K562 (cell line): ENCODE measurements at regions not wholly inside any gene's neighbourhood (a gene's known extent, or its start where the extent isn't known, plus 50 kb on each side); places are given as distances from the start of the nearest gene placed in this dataset.

Experiments used
- ATAC-seq: fragments of 200-7000 bp; cut with Tn5 transposase; 3 replicates; pipeline ENCODE4 v1.9.1; 2020; ENCODE audit warnings: moderate library complexity
- BruUV-seq: library from RNA; stranded (reverse); fragments of 400-500 nt; replicated peaks from 2 replicates; lab custom pipeline; 2021; lab: Mats Ljungman, UMichigan
- CTCF ChIA-PET: fragments of 300-600 bp; formaldehyde crosslinking; extraction: SDS; loops from one replicate; lab custom pipeline; 2021; ENCODE audit warnings: low intra/inter-chr PET ratio; lab: Yijun Ruan, JAX
- POLR2A ChIA-PET: fragments of 300-600, 350-650 bp; sonication (Branson Sonifier 250); formaldehyde crosslinking; extraction: SDS; loops from one replicate; lab custom pipeline; 2021; ENCODE audit warnings: antibody characterized with exemption, inconsistent platforms; lab: Yijun Ruan, JAX
- DNase-seq, 4 experiments: peaks; one replicate each; pipeline versions ENCODE4 v3.0.0 to v3.0.0-alpha.2; 2011 to 2018; ENCODE audit warnings: low spot score in 3 of 4, mixed read lengths in 3 of 4; ENCODE audit errors: extremely low read depth in 1 of 4
- FAIRE-seq: peaks from 2 replicates; lab custom pipeline; 2011; peaks lifted over from hg19 to GRCh38; lab: Jason Lieb, UNC
- H2AFZ ChIP-seq: 2 replicates; pipeline ENCODE4 v1.6.0; 2011; ENCODE audit warnings: low read depth, low read length, control low read depth, inconsistent platforms
- H3K27ac ChIP-seq: fragments of 200-600 bp; 3 replicates; pipeline ENCODE4 v1.8.0; 2011; ENCODE audit warnings: low read depth, mild to moderate bottlenecking, control low read depth, inconsistent platforms, low read length, moderate library complexity, mixed read lengths; ENCODE audit errors: extremely low read depth
- H3K27me3 ChIP-seq, 2 experiments: fragments of 300-600 bp in 1 of 2; 2 replicates in 1 of 2; 3 replicates in 1 of 2; pipeline versions ENCODE4 v1.6.0 to v1.8.0; 2011; ENCODE audit warnings: inconsistent platforms in 2 of 2, low read length in 2 of 2, mild to moderate bottlenecking in 1 of 2, mixed read lengths in 1 of 2, moderate library complexity in 1 of 2; ENCODE audit not compliant: control insufficient read depth in 2 of 2, insufficient read depth in 2 of 2
- H3K36me3 ChIP-seq: fragments of 300-600 bp; 3 replicates; pipeline ENCODE4 v1.8.0; 2011; ENCODE audit warnings: mild to moderate bottlenecking, low read length, inconsistent platforms; ENCODE audit not compliant: control insufficient read depth, insufficient read depth
- H3K4me1 ChIP-seq, 2 experiments: fragments of 200-600 bp in 1 of 2; replicated peaks in 1 of 2; 2 replicates in 1 of 2; 3 replicates in 1 of 2; pipeline versions ENCODE4 v1.5.1 to v1.8.0; 2011; ENCODE audit warnings: inconsistent platforms in 2 of 2, low read length in 2 of 2, mild to moderate bottlenecking in 1 of 2, mixed read lengths in 1 of 2, moderate library complexity in 1 of 2; ENCODE audit not compliant: control insufficient read depth in 2 of 2, insufficient read depth in 2 of 2
- H3K4me2 ChIP-seq: 2 replicates; pipeline ENCODE4 v1.6.1; 2011; ENCODE audit warnings: low read length, control low read depth, inconsistent platforms, mixed read lengths; ENCODE audit not compliant: insufficient read depth
- H3K4me3 ChIP-seq: fragments of 200-600 bp; sonication (generic), shearing (Covaris generic); 2 replicates; pipeline ENCODE4 v1.5.1; 2016; ENCODE audit warnings: control low read depth, inconsistent platforms
- H3K79me2 ChIP-seq: fragments of 200-600 bp; 3 replicates; pipeline ENCODE4 v1.8.0; 2011; ENCODE audit warnings: low read length, inconsistent platforms; ENCODE audit not compliant: control insufficient read depth, insufficient read depth
- H3K9ac ChIP-seq, 2 experiments: 2 replicates each; pipeline versions ENCODE4 v1.6.0 to v1.6.1; 2011; ENCODE audit warnings: low read depth in 2 of 2, low read length in 2 of 2, control low read depth in 1 of 2, inconsistent platforms in 1 of 2, mild to moderate bottlenecking in 1 of 2, mixed read lengths in 1 of 2; ENCODE audit not compliant: insufficient read depth in 1 of 2
- H3K9me1 ChIP-seq: one replicate; pipeline ENCODE4 v1.6.0; 2011; ENCODE audit warnings: inconsistent platforms, mild to moderate bottlenecking, low read length, moderate library complexity; ENCODE audit not compliant: control insufficient read depth, insufficient read depth
- H3K9me3 ChIP-seq: replicated peaks from 2 replicates; pipeline ENCODE4 v1.5.1; 2011; ENCODE audit warnings: low read depth, low read length, inconsistent platforms; ENCODE audit not compliant: control insufficient read depth, insufficient read depth
- H4K20me1 ChIP-seq: replicated peaks from 2 replicates; pipeline ENCODE4 v1.6.1; 2011; ENCODE audit warnings: low read length, inconsistent platforms, mixed read lengths; ENCODE audit not compliant: control insufficient read depth, insufficient read depth
- CBFB ChIP-seq: sonication (generic); formaldehyde crosslinking; IDR thresholded peaks from 2 replicates; pipeline ENCODE4 v1.4.0; 2020; ENCODE audit warnings: mild to moderate bottlenecking, missing genetic modification reagents
- CUX1 ChIP-seq: fragments of 200-800 bp; sonication (Bioruptor generic); IDR thresholded peaks from 2 replicates; pipeline ENCODE4 v1.6.1; 2016; ENCODE audit warnings: missing genetic modification characterization, missing compliant biosample characterization
- EZH2 ChIP-seq: IDR thresholded peaks from 2 replicates; pipeline ENCODE4 v1.6.1; 2012; ENCODE audit warnings: low read depth, mild to moderate bottlenecking, inconsistent platforms, low read length, borderline replicate concordance
- HLTF ChIP-seq: fragments of 450-650 bp; IDR thresholded peaks from 2 replicates; pipeline ENCODE4 v1.6.1; 2016
- IRF2 ChIP-seq: sonication (generic); formaldehyde crosslinking; IDR thresholded peaks from 2 replicates; pipeline ENCODE4 v1.8.1; 2022; ENCODE audit warnings: mild to moderate bottlenecking, missing genetic modification reagents
- KAT8 ChIP-seq: fragments of 450-650 bp; IDR thresholded peaks from 2 replicates; pipeline ENCODE4 v1.6.1; 2016; ENCODE audit warnings: low read depth, mild to moderate bottlenecking
- PCBP1 ChIP-seq: fragments of 200-400 bp; formaldehyde crosslinking; IDR thresholded peaks from 2 replicates; pipeline ENCODE4 v1.6.1; 2018; ENCODE audit warnings: mild to moderate bottlenecking, low read depth, low read length; ENCODE audit not compliant: poor library complexity, severe bottlenecking
- RB1 ChIP-seq: fragments of 450-650 bp; IDR thresholded peaks from 2 replicates; pipeline ENCODE4 v1.6.1; 2017; ENCODE audit warnings: low read depth, mild to moderate bottlenecking
- SAFB2 ChIP-seq: fragments of 200-400 bp; formaldehyde crosslinking; IDR thresholded peaks from 2 replicates; pipeline ENCODE4 v1.6.1; 2018; ENCODE audit warnings: borderline replicate concordance, low read length, low read depth, moderate library complexity; ENCODE audit not compliant: severe bottlenecking
- TGIF2 ChIP-seq: sonication (generic); formaldehyde crosslinking; IDR thresholded peaks from 2 replicates; pipeline ENCODE4 v1.8.1; 2022; ENCODE audit warnings: mild to moderate bottlenecking, missing genetic modification reagents, moderate library complexity
- ZNF239 ChIP-seq: fragments of 250-450 bp; sonication (Bioruptor Pico); IDR thresholded peaks from 2 replicates; pipeline ENCODE4 v1.4.0; 2020; ENCODE audit warnings: mild to moderate bottlenecking
- ZNF695 ChIP-seq: fragments of 450-650 bp; formaldehyde crosslinking; IDR thresholded peaks from 2 replicates; pipeline ENCODE4 v1.4.0; 2020; ENCODE audit warnings: mild to moderate bottlenecking, moderate library complexity
- ZSCAN29 ChIP-seq: fragments of 450-650 bp; IDR thresholded peaks from 2 replicates; pipeline ENCODE4 v1.6.1; 2017
- WGBS: fragments of 100-300 bp; shearing (Covaris generic); methylation state at CpG from one replicate; pipeline ENCODE4 v1.1.6; 2016; ENCODE audit warnings: low coverage, mixed read lengths; ENCODE audit not compliant: insufficient coverage; ENCODE audit errors: missing lambda C conversion rate; 5-methylcytosine and 5-hydroxymethylcytosine counted together
- in situ Hi-C: fragments of 300-500 bp; cut with MboI; formaldehyde crosslinking; loops from 4 replicates; pipeline ENCODE4 v1.15.0; 2018; ENCODE audit warnings: inconsistent platforms, mixed read lengths
- intact Hi-C: fragments of 100-400 bp; cut with micrococcal nuclease; formaldehyde crosslinking; loops from 2 replicates; pipeline ENCODE4 v1.14.2; 2022
- TF ChIP-seq, protein P1 (sequence below): sonication (generic); formaldehyde crosslinking; IDR thresholded peaks from 2 replicates; pipeline ENCODE4 v1.8.0; 2022; ENCODE audit warnings: missing genetic modification reagents, mild to moderate bottlenecking, borderline replicate concordance

- peaks cover 2 to 18% of the 10 kb centered on the region in 2 experiments; a peak in 3 of 5 replicates for H3K27me3 ChIP-seq
- no peaks in the 10 kb centered on the region for H3K79me2 ChIP-seq
- CTCF ChIA-PET = no interaction called here
- no peak overlapping the region for H3K4me3 ChIP-seq
- BruUV-seq = no TSS peak
- no peaks in the 10 kb centered on the region for H4K20me1 ChIP-seq
- intact Hi-C loops (no loop called here), in situ Hi-C loops (loop anchor here (10.0 kb wide), 1 partner anchor 412 kb away; no protein-coding TSS in a partner anchor)
- POLR2A ChIA-PET = interaction anchor here (0.7 kb wide), 1 partner anchor 1596 kb away, joined by 4 read pairs; no protein-coding TSS in a partner anchor
- H3K27ac ChIP-seq = no peak overlapping the region
- 2% methylated on average over 8 of the region's 13 CpGs for WGBS
- no peak for DNase-seq
- H3K4me1 ChIP-seq = 0 out of 5 replicates have a peak, but pooled peaks cover 0 to 4% of the 10 kb centered on the region in 2 experiments
- ATAC-seq = no peak
- TF ChIP-seq ZNF239 (CRISPR knock-in tag) (no peak), CUX1 (CRISPR knock-in tag) (no peak), ZSCAN29 (no peak), IRF2 (no peak), KAT8 (no peak), ZNF695 (CRISPR knock-in tag) (no peak), EZH2 (no peak), CBFB (CRISPR knock-in tag) (no peak), SAFB2 (no peak), TGIF2 (CRISPR knock-in tag) (no peak), HLTF (no peak), PCBP1 (no peak), RB1 (no peak)
- TF ChIP-seq, protein P1, sequence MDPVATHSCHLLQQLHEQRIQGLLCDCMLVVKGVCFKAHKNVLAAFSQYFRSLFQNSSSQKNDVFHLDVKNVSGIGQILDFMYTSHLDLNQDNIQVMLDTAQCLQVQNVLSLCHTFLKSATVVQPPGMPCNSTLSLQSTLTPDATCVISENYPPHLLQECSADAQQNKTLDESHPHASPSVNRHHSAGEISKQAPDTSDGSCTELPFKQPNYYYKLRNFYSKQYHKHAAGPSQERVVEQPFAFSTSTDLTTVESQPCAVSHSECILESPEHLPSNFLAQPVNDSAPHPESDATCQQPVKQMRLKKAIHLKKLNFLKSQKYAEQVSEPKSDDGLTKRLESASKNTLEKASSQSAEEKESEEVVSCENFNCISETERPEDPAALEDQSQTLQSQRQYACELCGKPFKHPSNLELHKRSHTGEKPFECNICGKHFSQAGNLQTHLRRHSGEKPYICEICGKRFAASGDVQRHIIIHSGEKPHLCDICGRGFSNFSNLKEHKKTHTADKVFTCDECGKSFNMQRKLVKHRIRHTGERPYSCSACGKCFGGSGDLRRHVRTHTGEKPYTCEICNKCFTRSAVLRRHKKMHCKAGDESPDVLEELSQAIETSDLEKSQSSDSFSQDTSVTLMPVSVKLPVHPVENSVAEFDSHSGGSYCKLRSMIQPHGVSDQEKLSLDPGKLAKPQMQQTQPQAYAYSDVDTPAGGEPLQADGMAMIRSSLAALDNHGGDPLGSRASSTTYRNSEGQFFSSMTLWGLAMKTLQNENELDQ (CRISPR knock-in tag) = no peak
- H3K4me2 ChIP-seq = no peak overlapping the region
- H3K9ac ChIP-seq = no peak overlapping the region
- H2AFZ ChIP-seq = no peak overlapping the region
- H3K9me1 ChIP-seq = no peaks in the 10 kb centered on the region
- no peaks in the 10 kb centered on the region for H3K9me3 ChIP-seq
- H3K36me3 ChIP-seq = no peaks in the 10 kb centered on the region
- no peak for FAIRE-seq
These were observed 184.0 kb downstream of the BMP7 start for GRCh38 chr20:57082357-57082945.
